ENCODE measurements at regions not wholly inside any gene's neighbourhood (a gene's known extent, or its start where the extent isn't known, plus 50 kb on each side); places are given as distances from the start of the nearest gene placed in this dataset.
"Not testable (repeated sequence)": the region's sequence is repeated elsewhere in the genome, so short reads cannot be mapped to it uniquely, and the experiment has no call there.

GRCh38 chr16:54991525-54991924 is 60.9 kb downstream of the IRX5 start:
- Mint-ChIP-seq H3K27ac (no peak overlapping the region), H3K36me3 (no peaks in the 10 kb centered on the region), H3K4me3 (no peak overlapping the region), H3K9me3 (no peaks in the 10 kb centered on the region), H3K4me1 (no peaks in the 10 kb centered on the region), H3K27me3 (ENCODE audit: low read depth in 2 of 2) (no peaks in the 10 kb centered on the region)
- no peak for DNase-seq
- Histone ChIP-seq H3K4me3 (ENCODE audit: low read length) (no peak overlapping the region), H3K27ac (ENCODE audit: low read length) (no peak overlapping the region), H3K27me3 (ENCODE audit: control insufficient read depth, insufficient read depth, low read length) (no peaks in the 10 kb centered on the region), H3K36me3 (ENCODE audit: control insufficient read depth, insufficient read depth, low read length) (no peaks in the 10 kb centered on the region), H3K4me1 (ENCODE audit: control insufficient read depth, insufficient read depth, low read length) (no peaks in the 10 kb centered on the region), H3K9me3 (ENCODE audit: control insufficient read depth, insufficient read depth, low read length) (no peaks in the 10 kb centered on the region)
- TF ChIP-seq CTCF (IDR thresholded peaks at IDR 0.05) = no peak
- intact Hi-C loops (cut with micrococcal nuclease) = no loop called here
- no peak for ATAC-seq
- 76% methylated on average over 3 of the region's 3 CpGs for WGBS (ENCODE audit: insufficient coverage)

GRCh38 chr16:54991946-54992345 is 61.3 kb downstream of the IRX5 start:
- H3K4me3 ChIP-seq (ENCODE audit: low read length); H3K4me1 Mint-ChIP-seq; H3K9me3 ChIP-seq (ENCODE audit: control insufficient read depth, insufficient read depth, low read length); H3K27me3 Mint-ChIP-seq (ENCODE audit: low read depth in 2 of 2); H3K27me3 ChIP-seq (ENCODE audit: control insufficient read depth, insufficient read depth, low read length); H3K4me3 Mint-ChIP-seq; H3K27ac Mint-ChIP-seq; H3K9me3 Mint-ChIP-seq; H3K36me3 ChIP-seq (ENCODE audit: control insufficient read depth, insufficient read depth, low read length); ATAC-seq; H3K27ac ChIP-seq (ENCODE audit: low read length); H3K36me3 Mint-ChIP-seq; H3K4me1 ChIP-seq (ENCODE audit: control insufficient read depth, insufficient read depth, low read length); DNase-seq; intact Hi-C loops (cut with micrococcal nuclease): not testable (repeated sequence)
- WGBS (ENCODE audit: insufficient coverage) = 74% methylated on average over 4 of the region's 4 CpGs

DNA sequence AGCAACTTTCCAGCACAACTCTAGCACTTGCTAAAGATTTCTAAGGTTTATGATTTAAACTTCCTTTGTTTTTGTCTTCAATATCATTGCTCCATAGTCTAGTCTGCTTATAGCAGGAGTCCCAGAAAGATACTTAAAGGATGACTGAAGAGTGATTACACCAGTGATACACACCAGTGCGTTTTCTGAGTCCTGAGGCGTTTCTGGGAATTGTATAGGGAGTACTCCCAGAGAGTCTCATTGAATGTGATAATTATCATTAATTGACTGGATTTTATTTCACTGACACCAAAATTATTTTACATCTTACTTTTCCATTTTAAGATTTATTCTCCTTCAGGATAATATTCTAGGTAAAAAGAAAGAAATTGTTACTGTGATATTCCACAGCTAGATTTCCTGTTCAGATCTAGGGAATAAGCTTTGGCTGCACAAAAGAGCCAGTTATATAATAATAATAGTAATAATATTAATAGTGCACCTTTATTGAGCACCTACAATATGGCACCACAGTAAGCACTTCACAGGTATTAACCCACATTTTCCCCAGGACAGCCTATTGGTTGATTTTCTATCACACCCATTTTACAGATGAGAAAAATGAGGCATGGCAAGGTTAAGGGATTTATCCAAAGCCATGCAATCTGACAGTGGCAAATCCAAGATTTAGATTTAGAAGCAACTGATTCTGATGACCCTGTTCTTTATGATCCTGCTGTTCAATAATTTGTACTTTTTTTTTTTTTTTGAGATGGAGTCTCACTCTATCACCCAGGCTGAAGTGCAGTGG is 62.6 kb downstream of the IRX5 start:
- H3K27me3 ChIP-seq (ENCODE audit: control insufficient read depth, insufficient read depth, low read length) = no peaks in the 10 kb centered on the region
- H3K27ac ChIP-seq (ENCODE audit: low read length) = no peak overlapping the region
- Mint-ChIP-seq H3K27me3 (ENCODE audit: low read depth in 2 of 2) (no peaks in the 10 kb centered on the region), H3K36me3 (no peaks in the 10 kb centered on the region), H3K9me3 (no peaks in the 10 kb centered on the region), H3K4me3 (no peak overlapping the region), H3K4me1 (no peaks in the 10 kb centered on the region), H3K27ac (no peak overlapping the region)
- 60% methylated on average over 1 of the region's 2 CpGs for WGBS (ENCODE audit: insufficient coverage)
- H3K4me1 ChIP-seq (ENCODE audit: control insufficient read depth, insufficient read depth, low read length) = no peaks in the 10 kb centered on the region
- H3K9me3 ChIP-seq (ENCODE audit: control insufficient read depth, insufficient read depth, low read length) = no peaks in the 10 kb centered on the region
- no peak overlapping the region for H3K4me3 ChIP-seq (ENCODE audit: low read length)
- intact Hi-C loops (cut with micrococcal nuclease) = no loop called here
- no peaks in the 10 kb centered on the region for H3K36me3 ChIP-seq (ENCODE audit: control insufficient read depth, insufficient read depth, low read length)
- ATAC-seq (no peak), DNase-seq (no peak)
- no peak for TF ChIP-seq CTCF (IDR thresholded peaks at IDR 0.05)

DNA sequence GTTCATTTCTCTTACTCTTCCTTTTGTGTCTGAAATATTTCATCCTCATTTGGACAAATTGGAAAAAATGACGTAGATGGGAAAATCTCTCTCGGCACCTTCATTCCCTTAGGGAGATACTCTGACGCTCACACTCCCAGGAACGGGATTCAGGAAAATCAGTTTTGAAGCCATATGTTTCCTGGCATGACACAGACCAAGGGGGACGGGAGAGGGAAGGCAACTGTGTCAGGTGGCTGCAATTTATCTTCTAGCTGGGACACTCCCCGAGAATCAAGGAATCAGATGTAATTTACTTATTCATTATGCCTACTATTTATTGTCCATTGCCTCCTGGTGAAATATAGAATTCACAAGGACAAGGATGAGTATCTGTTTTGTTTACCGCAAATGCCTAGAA is 65.5 kb downstream of the IRX5 start:
- Histone ChIP-seq H3K27me3 (ENCODE audit: control insufficient read depth, insufficient read depth, low read length) (no peaks in the 10 kb centered on the region), H3K9me3 (ENCODE audit: control insufficient read depth, insufficient read depth, low read length) (no peaks in the 10 kb centered on the region), H3K36me3 (ENCODE audit: control insufficient read depth, insufficient read depth, low read length) (no peaks in the 10 kb centered on the region), H3K4me3 (ENCODE audit: low read length) (no peak overlapping the region), H3K4me1 (ENCODE audit: control insufficient read depth, insufficient read depth, low read length) (no peaks in the 10 kb centered on the region), H3K27ac (ENCODE audit: low read length) (no peak overlapping the region)
- H3K27me3 Mint-ChIP-seq (ENCODE audit: low read depth in 2 of 2) = no peaks in the 10 kb centered on the region
- no peak overlapping the region for H3K27ac Mint-ChIP-seq
- H3K4me1 Mint-ChIP-seq = no peaks in the 10 kb centered on the region
- H3K4me3 Mint-ChIP-seq = no peak overlapping the region
- DNase-seq = no peak
- TF ChIP-seq CTCF (IDR thresholded peaks at IDR 0.05) = no peak
- H3K36me3 Mint-ChIP-seq = no peaks in the 10 kb centered on the region
- ATAC-seq = no peak
- WGBS (ENCODE audit: insufficient coverage) = 75% methylated on average over 6 of the region's 7 CpGs
- no peaks in the 10 kb centered on the region for H3K9me3 Mint-ChIP-seq
- intact Hi-C loops (cut with micrococcal nuclease) = no loop called here
